ENCODE measurements at regions not wholly inside any gene's neighbourhood (a gene's known extent, or its start where the extent isn't known, plus 50 kb on each side); places are given as distances from the start of the nearest gene placed in this dataset.
"Not testable (repeated sequence)": the region's sequence is repeated elsewhere in the genome, so short reads cannot be mapped to it uniquely, and the experiment has no call there.

DNA sequence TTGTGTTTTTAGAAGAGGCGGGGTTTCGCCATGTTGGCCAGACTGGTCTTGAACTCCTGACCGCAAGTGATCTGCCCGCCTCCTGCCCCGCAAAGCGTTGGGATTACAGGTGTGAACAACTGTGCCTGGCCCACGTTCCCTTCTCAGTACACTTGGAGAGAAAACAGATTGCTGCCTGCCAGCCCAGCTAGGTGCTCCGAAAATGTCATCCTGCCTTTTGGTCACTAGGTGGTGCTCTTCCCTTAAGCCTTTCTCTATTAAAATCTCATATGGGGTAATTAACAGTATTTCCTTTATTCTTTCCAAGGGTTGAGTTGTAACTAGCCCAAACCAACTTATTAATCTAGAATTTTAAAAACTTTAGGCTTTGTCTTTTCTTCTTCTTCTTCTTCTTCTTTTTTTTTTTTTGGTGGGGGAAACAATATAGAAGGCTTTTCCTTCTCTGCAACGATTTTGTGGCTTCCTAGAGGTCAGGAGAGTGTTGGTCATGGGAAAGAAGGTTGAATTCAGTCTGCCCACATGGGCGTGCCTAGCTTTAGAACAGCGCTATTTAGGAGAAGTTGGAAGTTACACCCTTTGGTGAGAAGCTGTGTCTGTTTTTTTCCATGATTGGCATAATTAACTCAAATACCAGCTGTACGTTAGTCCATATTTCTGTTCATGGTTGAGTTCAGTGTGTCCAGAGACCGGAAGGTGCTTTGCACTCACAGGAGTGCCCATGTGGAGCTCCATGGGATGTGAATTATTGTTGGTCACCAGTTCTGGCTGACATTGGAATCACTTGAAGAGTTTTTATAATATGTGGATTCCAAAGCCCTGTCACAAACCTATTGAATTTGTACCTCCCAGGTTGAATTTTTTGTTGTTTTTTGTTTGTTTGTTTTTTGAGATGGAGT, 110.1 kb downstream of the LAT start:
- not testable (repeated sequence) for H3K27ac Mint-ChIP-seq
- TF ChIP-seq, protein P1, sequence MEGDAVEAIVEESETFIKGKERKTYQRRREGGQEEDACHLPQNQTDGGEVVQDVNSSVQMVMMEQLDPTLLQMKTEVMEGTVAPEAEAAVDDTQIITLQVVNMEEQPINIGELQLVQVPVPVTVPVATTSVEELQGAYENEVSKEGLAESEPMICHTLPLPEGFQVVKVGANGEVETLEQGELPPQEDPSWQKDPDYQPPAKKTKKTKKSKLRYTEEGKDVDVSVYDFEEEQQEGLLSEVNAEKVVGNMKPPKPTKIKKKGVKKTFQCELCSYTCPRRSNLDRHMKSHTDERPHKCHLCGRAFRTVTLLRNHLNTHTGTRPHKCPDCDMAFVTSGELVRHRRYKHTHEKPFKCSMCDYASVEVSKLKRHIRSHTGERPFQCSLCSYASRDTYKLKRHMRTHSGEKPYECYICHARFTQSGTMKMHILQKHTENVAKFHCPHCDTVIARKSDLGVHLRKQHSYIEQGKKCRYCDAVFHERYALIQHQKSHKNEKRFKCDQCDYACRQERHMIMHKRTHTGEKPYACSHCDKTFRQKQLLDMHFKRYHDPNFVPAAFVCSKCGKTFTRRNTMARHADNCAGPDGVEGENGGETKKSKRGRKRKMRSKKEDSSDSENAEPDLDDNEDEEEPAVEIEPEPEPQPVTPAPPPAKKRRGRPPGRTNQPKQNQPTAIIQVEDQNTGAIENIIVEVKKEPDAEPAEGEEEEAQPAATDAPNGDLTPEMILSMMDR (IDR thresholded peaks at IDR 0.05): peak; percentile 59

DNA sequence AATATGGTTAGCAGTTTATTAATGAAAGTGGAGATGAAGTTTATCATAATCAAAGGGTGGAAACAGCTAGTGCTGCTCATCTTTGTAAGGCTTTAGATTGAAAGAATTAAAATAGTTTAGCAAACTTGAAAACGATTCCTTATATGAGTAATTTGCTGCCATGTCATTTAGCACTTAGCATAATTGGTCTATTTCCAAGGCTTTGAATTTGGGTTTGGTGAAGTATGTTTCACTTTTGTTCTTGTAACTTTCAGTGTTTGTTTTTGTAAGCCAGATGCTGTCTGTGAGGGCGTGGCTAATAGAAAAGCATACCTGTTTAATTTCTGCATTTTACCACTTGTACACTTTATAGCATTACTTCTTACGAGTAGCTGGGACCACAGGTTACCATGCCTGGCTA, 109.5 kb downstream of the LAT start:
- H3K27ac Mint-ChIP-seq; H3K4me3 Mint-ChIP-seq; H3K27me3 Mint-ChIP-seq (ENCODE audit: insufficient read depth); H3K4me1 Mint-ChIP-seq (ENCODE audit: low read depth); H3K36me3 Mint-ChIP-seq (ENCODE audit: low read depth); DNase-seq; H3K9me3 Mint-ChIP-seq: not testable (repeated sequence)

More for the DNA sequence above, 110.1 kb downstream of the LAT start:
- not testable (repeated sequence) for H3K4me1 Mint-ChIP-seq (ENCODE audit: low read depth); H3K9me3 Mint-ChIP-seq; H3K36me3 Mint-ChIP-seq (ENCODE audit: low read depth); DNase-seq; H3K27me3 Mint-ChIP-seq (ENCODE audit: insufficient read depth); H3K4me3 Mint-ChIP-seq

DNA sequence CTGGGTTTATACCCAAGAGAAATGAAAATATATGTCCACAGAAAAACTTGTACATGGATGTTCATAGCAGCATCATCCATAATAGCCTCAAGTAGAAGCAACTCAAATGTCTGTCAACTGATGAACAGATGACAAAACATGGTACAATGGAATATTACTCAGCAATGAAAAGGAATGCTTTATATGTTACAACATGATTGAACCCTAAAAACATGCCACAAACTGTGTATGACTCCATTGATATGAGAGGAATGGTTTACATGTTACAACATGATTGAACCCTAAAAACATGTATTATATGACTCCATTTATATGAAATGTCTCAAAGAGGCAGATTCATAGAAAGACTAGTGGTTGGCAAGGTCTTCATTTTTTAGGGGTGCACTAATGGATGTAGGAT, 104.8 kb downstream of the LAT start:
- not testable (repeated sequence) for H3K4me3 Mint-ChIP-seq; H3K27ac Mint-ChIP-seq; H3K9me3 Mint-ChIP-seq; H3K4me1 Mint-ChIP-seq (ENCODE audit: low read depth); DNase-seq; H3K36me3 Mint-ChIP-seq (ENCODE audit: low read depth)
- H3K27me3 Mint-ChIP-seq (ENCODE audit: insufficient read depth): peaks cover 10% of the 10 kb centered on the region

DNA sequence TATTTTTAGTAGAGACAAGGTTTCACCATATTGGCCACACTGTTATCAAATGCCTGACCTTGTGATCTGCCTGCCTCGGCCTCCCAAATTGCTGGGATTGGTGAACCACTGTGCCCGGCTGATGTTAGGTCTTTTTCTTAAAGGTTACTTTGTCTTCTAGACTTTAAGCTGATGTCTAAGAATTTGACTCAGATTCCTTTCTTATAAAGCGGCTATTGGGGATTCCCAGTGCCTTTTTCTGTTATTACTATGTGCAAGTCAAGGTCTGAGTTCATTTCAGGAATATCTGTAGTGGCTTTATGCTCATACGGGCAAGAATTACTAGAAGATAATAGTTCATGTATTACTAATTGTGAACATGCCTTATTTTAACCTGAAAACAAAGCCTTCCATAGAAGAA, 102.8 kb downstream of the LAT start:
- H3K4me3 Mint-ChIP-seq; H3K36me3 Mint-ChIP-seq (ENCODE audit: low read depth); H3K27ac Mint-ChIP-seq; H3K9me3 Mint-ChIP-seq; H3K4me1 Mint-ChIP-seq (ENCODE audit: low read depth); DNase-seq: not testable (repeated sequence)
- peaks cover 12% of the 10 kb centered on the region for H3K27me3 Mint-ChIP-seq (ENCODE audit: insufficient read depth)

DNA sequence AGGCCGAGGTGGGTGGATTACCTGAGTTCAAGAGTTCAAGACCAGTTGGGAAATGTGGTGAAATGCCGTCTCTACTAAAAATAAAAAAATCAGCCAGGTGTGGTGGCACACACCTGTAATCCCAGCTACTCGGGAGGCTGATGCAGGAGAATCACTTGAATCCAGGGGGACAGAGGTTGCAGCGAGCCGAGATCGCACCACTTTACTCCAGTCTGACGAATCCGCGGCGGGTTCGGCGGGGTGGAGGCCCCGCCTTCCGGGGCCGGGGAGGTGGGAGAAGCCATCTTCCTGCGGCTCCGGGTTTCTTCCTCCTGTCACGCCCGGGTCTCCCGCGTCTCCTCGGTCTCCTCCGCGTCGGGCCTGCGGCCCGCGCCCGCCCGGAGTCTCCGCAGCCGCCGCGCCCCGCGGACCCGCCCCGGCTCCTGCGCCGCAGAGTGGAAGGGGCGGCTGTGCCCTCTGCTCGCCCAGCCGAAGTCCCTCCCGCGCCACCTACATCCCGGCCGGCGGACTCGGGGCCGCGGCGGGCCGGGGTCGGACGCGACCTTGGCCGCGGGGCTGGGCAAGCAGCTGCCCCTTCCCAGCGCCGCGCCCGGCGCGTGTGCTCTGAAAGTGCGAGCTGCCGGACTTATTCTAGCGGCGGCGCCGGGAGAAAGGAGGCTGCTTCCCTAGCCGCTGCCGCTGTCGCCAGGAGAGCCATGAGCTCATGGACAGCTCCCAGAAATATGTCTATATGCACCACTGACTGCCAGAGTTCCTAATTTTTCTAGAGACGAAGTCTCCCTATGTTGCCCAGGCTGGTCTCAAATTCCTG, 97.2 kb downstream of the LAT start:
- not testable (repeated sequence) for H3K36me3 Mint-ChIP-seq (ENCODE audit: low read depth); H3K9me3 Mint-ChIP-seq; H3K27ac Mint-ChIP-seq; H3K27me3 Mint-ChIP-seq (ENCODE audit: insufficient read depth); DNase-seq; H3K4me1 Mint-ChIP-seq (ENCODE audit: low read depth)
- peak overlapping the region; percentile 63; the same call in 1 of the 2 replicates for H3K4me3 Mint-ChIP-seq

DNA sequence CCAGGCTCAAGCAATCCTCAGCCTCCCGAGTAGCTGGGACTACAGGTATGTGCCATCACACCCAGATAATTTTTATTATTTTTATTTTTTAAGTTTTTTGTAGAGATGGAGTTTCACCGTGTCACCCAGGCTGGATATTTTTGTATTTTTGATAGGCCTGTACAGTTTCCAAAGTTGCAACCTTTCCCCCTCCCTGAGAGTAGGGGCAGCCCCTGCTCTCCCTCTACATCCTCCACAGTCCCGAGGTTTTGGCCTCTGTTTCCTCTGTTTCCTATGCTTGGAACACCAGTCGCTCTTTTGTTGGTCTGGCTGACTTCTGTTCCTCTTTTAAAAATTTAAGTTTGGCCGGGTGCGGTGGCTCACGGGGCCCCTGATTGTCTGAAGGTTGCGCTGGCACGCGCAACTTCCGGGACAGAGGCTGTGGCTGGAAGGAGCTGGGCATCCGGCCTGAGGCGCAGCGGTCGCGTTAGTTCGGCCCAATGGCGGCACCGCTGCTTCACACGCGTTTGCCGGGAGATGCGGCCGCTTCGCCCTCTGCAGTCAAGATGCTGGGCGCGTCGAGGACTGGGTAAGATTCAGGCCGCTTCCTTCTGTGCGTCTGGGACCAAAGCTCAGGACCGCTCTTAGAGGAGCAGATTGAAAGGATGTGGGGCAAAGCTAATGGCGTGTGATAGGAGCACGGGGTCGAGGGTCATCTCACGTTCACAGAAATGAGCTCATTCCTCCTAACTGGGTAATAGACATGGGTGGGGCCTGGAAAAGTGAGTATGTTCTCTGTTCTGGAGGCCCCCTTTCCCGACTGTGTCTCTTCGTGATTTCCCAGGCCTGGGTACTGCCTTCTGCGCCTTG, 89.9 kb downstream of the LAT start:
- not testable (repeated sequence) for H3K27ac Mint-ChIP-seq; H3K4me3 Mint-ChIP-seq; H3K27me3 Mint-ChIP-seq (ENCODE audit: insufficient read depth); H3K36me3 Mint-ChIP-seq (ENCODE audit: low read depth); DNase-seq; H3K4me1 Mint-ChIP-seq (ENCODE audit: low read depth); H3K9me3 Mint-ChIP-seq

DNA sequence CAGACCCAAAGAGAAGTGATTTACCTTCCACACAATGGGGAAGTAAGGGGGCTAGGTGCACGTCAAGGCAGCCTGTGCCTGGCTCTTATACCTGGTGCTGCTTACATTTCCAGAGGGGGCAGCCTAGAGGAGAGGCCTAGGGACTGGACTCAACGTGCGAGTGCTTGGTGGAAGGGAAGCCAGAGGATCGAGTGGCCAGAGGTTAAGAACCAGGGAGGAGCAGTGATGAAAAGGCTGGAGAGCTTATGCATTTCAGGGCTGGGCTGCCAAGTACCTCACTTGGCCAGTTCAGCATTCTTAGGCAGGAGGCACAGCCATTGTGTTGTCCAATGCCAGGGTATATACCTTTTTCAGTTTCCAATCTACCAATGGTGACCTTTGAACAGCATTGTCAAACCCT, 77.4 kb downstream of the LAT start:
- H3K36me3 Mint-ChIP-seq (ENCODE audit: low read depth); H3K27ac Mint-ChIP-seq; H3K9me3 Mint-ChIP-seq; H3K27me3 Mint-ChIP-seq (ENCODE audit: insufficient read depth); H3K4me1 Mint-ChIP-seq (ENCODE audit: low read depth); H3K4me3 Mint-ChIP-seq; DNase-seq: not testable (repeated sequence)

DNA sequence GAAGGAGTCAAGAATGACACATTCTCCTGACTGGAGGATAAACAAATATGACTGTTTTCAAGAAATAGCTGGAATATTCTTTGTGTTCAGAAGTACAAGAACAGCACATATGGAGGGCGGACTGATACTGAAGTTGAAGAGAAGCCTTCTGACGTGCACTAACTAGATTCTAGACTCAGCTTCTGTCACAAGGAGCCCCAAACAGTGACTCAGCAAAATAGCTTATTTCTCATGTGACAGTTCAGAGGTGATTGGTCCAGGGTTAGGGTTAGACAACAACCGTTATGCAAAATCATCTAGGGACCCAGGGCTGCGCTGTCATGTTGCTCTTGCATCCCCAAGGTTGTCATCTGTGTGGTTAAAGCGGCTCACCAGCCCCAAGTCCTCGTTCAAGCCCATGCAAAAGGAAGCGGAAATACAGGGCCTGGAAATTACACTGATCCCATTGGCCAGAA, 76.6 kb downstream of the LAT start:
- H3K9me3 Mint-ChIP-seq; H3K4me3 Mint-ChIP-seq; H3K27me3 Mint-ChIP-seq (ENCODE audit: insufficient read depth); DNase-seq; H3K36me3 Mint-ChIP-seq (ENCODE audit: low read depth); H3K27ac Mint-ChIP-seq; H3K4me1 Mint-ChIP-seq (ENCODE audit: low read depth): not testable (repeated sequence)

DNA sequence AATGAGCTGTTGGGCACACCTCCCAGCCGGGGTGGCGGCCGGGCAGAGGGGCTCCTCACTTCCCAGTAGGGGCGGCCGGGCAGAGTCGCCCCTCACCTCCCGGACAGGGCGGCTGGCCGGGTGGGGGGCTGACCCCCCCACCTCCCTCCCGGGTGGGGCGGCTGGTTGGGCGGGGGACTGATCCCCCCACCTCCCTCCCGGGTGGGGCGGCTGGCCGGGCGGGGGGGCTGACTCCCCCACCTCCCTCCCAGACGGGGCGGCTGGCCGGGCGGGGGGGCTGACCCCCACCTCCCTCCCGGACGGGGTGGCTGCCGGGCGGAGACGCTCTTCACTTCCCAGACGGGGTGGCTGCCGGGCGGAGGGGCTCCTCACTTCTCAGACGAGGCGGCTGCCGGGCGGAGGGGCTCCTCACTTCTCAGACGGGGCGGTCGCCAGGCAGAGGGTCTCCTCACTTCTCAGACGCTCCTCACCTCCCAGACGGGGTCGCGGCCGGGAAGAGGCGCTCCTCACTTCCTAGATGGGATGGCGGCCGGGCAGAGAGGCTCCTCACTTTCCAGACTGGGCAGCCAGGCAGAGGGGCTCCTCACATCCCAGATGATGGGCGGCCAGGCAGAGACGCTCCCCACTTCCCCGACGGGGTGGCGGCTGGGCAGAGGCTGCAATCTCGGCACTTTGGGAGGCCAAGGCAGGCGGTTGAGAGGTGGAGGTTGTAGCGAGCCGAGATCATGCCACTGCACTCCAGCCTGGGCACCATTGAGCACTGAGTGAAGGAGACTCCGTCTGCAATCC, 75.4 kb downstream of the LAT start:
- H3K27ac Mint-ChIP-seq; DNase-seq; H3K4me3 Mint-ChIP-seq; H3K9me3 Mint-ChIP-seq; H3K27me3 Mint-ChIP-seq (ENCODE audit: insufficient read depth); H3K36me3 Mint-ChIP-seq (ENCODE audit: low read depth); H3K4me1 Mint-ChIP-seq (ENCODE audit: low read depth): not testable (repeated sequence)

DNA sequence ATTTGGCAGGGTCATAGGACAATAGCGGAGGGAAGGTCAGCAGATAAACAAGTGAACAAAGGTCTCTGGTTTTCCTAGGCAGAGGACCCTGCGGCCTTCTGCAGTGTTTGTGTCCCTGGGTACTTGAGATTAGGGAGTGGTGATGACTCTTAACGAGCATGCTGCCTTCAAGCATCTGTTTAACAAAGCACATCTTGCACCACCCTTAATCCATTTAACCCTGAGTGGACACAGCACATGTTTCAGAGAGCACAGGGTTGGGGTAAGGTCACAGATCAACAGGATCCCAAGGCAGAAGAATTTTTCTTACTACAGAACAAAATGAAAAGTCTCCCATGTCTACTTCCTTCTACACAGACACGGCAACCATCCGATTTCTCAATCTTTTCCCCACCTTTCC, 74.7 kb downstream of the LAT start:
- H3K4me3 Mint-ChIP-seq; H3K36me3 Mint-ChIP-seq (ENCODE audit: low read depth); H3K27me3 Mint-ChIP-seq (ENCODE audit: insufficient read depth); H3K4me1 Mint-ChIP-seq (ENCODE audit: low read depth); H3K9me3 Mint-ChIP-seq; H3K27ac Mint-ChIP-seq; DNase-seq: not testable (repeated sequence)

All from HFFc6 (cell line).